ENCODE measurements at regions not wholly inside any gene's neighbourhood (a gene's known extent, or its start where the extent isn't known, plus 50 kb on each side); places are given as distances from the start of the nearest gene placed in this dataset.
"Not testable (repeated sequence)": the region's sequence is repeated elsewhere in the genome, so short reads cannot be mapped to it uniquely, and the experiment has no call there.

DNA sequence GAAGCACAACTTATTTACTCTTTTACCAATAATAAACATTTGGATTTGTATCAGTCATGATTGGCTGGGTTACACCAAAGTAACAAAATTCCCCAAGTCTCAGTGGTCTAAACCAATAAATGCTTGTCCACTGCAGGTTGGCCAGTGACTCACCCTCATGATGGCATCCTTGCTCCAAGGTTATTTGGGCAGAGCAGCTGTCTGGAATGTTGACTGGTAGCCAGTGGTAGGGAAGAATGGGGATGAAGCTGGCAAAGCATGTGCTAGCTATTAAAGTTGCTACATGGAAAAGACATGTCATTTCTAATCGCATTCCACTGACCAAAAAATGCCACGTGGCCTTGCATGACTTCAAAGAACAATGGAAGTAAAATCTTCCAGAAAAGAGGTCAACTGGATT is 1168.7 kb upstream of the CELF2 start:
- Mint-ChIP-seq H3K4me3 (no peak overlapping the region), H3K36me3 (peaks cover 3% of the 10 kb centered on the region), H3K27me3 (no peaks in the 10 kb centered on the region), H3K9me3 (peaks cover 4 to 44% (median 13%) of the 10 kb centered on the region in 7 donors), H3K4me1 (peaks cover 0 to 4% (median 0%) of the 10 kb centered on the region in 4 donors), H3K27ac (no peak overlapping the region)
- Histone ChIP-seq H3K4me1 (ENCODE audit: control insufficient read depth, insufficient read depth, low read length, poor library complexity, severe bottlenecking) (no peaks in the 10 kb centered on the region), H3K27me3 (ENCODE audit: control insufficient read depth, insufficient read depth, low read length) (no peaks in the 10 kb centered on the region), H3K4me3 (ENCODE audit: low read depth, low read length) (no peak overlapping the region), H3K9me3 (ENCODE audit: control insufficient read depth in 2 of 2, low read length in 2 of 2) (peaks cover 11 to 12% of the 10 kb centered on the region in 2 experiments), H3K36me3 (ENCODE audit: control insufficient read depth, insufficient read depth, low read length) (no peaks in the 10 kb centered on the region), H3K27ac (ENCODE audit: insufficient read depth, low read length, poor library complexity, severe bottlenecking) (no peak overlapping the region)
- no peak for ATAC-seq (ENCODE audit: low read depth in 2 of 2)
- no peak for DNase-seq

- Mint-ChIP-seq H3K9me3 (peaks cover 1 to 30% (median 9%) of the 10 kb centered on the region in 7 donors), H3K4me3 (no peak overlapping the region), H3K36me3 (no peaks in the 10 kb centered on the region), H3K27me3 (no peaks in the 10 kb centered on the region), H3K27ac (no peak overlapping the region), H3K4me1 (no peaks in the 10 kb centered on the region)
- DNase-seq: no peak
- Histone ChIP-seq H3K36me3 (ENCODE audit: control insufficient read depth, insufficient read depth, low read length) (no peaks in the 10 kb centered on the region), H3K27ac (ENCODE audit: insufficient read depth, low read length, poor library complexity, severe bottlenecking) (no peak overlapping the region), H3K4me3 (ENCODE audit: low read depth, low read length) (no peak overlapping the region), H3K9me3 (ENCODE audit: control insufficient read depth in 2 of 2, low read length in 2 of 2) (peaks cover 3 to 7% of the 10 kb centered on the region in 2 experiments), H3K27me3 (ENCODE audit: control insufficient read depth, insufficient read depth, low read length) (no peaks in the 10 kb centered on the region), H3K4me1 (ENCODE audit: control insufficient read depth, insufficient read depth, low read length, poor library complexity, severe bottlenecking) (no peaks in the 10 kb centered on the region)
- no peak for ATAC-seq (ENCODE audit: low read depth in 2 of 2)
Measured at GRCh38 chr10:9850415-9850814, 1167.3 kb upstream of the CELF2 start.

GRCh38 chr10:9851808-9852207 is 1165.9 kb upstream of the CELF2 start:
- DNase-seq (no peak), ATAC-seq (ENCODE audit: low read depth in 2 of 2) (no peak)
- Histone ChIP-seq H3K9me3 (ENCODE audit: control insufficient read depth in 2 of 2, low read length in 2 of 2) (peaks cover 3 to 7% of the 10 kb centered on the region in 2 experiments), H3K36me3 (ENCODE audit: control insufficient read depth, insufficient read depth, low read length) (no peaks in the 10 kb centered on the region), H3K27ac (ENCODE audit: insufficient read depth, low read length, poor library complexity, severe bottlenecking) (no peak overlapping the region), H3K27me3 (ENCODE audit: control insufficient read depth, insufficient read depth, low read length) (no peaks in the 10 kb centered on the region), H3K4me3 (ENCODE audit: low read depth, low read length) (no peak overlapping the region), H3K4me1 (ENCODE audit: control insufficient read depth, insufficient read depth, low read length, poor library complexity, severe bottlenecking) (no peaks in the 10 kb centered on the region)
- Mint-ChIP-seq H3K9me3 (peaks cover 0 to 31% (median 9%) of the 10 kb centered on the region in 7 donors), H3K4me3 (no peak overlapping the region), H3K36me3 (no peaks in the 10 kb centered on the region), H3K27me3 (no peaks in the 10 kb centered on the region), H3K4me1 (no peaks in the 10 kb centered on the region), H3K27ac (no peak overlapping the region)

- ATAC-seq (ENCODE audit: low read depth in 2 of 2) (no peak), DNase-seq (no peak)
- H3K27ac Mint-ChIP-seq: no peak overlapping the region
- no peaks in the 10 kb centered on the region for H3K4me1 Mint-ChIP-seq
- no peak overlapping the region for H3K27ac ChIP-seq (ENCODE audit: insufficient read depth, low read length, poor library complexity, severe bottlenecking)
- peak overlapping the region in 1 of 4 donors; percentile 32 for H3K4me3 Mint-ChIP-seq
- no peak overlapping the region for H3K4me3 ChIP-seq (ENCODE audit: low read depth, low read length)
- peaks cover 0 to 31% (median 9%) of the 10 kb centered on the region in 7 donors for H3K9me3 Mint-ChIP-seq
- H3K4me1 ChIP-seq (ENCODE audit: control insufficient read depth, insufficient read depth, low read length, poor library complexity, severe bottlenecking): no peaks in the 10 kb centered on the region
- no peaks in the 10 kb centered on the region for H3K36me3 Mint-ChIP-seq
- H3K36me3 ChIP-seq (ENCODE audit: control insufficient read depth, insufficient read depth, low read length): no peaks in the 10 kb centered on the region
- H3K27me3 ChIP-seq (ENCODE audit: control insufficient read depth, insufficient read depth, low read length): no peaks in the 10 kb centered on the region
- H3K9me3 ChIP-seq (ENCODE audit: control insufficient read depth in 2 of 2, low read length in 2 of 2): peaks cover 3 to 7% of the 10 kb centered on the region in 2 experiments
- no peaks in the 10 kb centered on the region for H3K27me3 Mint-ChIP-seq
Measured at GRCh38 chr10:9853405-9854355, 1164.0 kb upstream of the CELF2 start.

DNA sequence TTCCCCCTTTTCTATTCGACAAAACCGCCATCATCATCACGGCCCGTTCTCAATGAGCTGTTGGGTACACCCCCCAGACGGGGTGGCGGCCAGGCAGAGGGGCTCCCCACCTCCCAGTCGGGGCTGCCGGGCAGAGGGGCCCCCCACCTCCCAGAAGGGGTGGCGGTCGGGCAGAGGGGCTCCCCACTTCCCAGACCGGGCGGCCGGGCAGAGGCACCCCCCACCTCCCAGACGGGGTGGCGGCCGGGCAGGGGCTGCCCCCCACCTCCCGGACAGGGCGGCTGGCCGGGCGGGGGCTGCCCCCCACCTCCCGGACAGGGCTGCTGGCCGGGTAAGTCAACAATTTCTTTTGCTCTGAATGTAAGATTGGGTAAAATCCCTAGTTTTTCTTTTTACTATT is 1162.2 kb upstream of the CELF2 start:
- not testable (repeated sequence) for H3K36me3 ChIP-seq (ENCODE audit: control insufficient read depth, insufficient read depth, low read length); DNase-seq; H3K27me3 Mint-ChIP-seq; H3K27ac ChIP-seq (ENCODE audit: insufficient read depth, low read length, poor library complexity, severe bottlenecking); ATAC-seq (ENCODE audit: low read depth in 2 of 2); H3K27ac Mint-ChIP-seq; H3K4me3 Mint-ChIP-seq; H3K36me3 Mint-ChIP-seq; H3K9me3 ChIP-seq (ENCODE audit: control insufficient read depth in 2 of 2, low read length in 2 of 2); H3K4me3 ChIP-seq (ENCODE audit: low read depth, low read length); H3K4me1 ChIP-seq (ENCODE audit: control insufficient read depth, insufficient read depth, low read length, poor library complexity, severe bottlenecking); H3K4me1 Mint-ChIP-seq; H3K27me3 ChIP-seq (ENCODE audit: control insufficient read depth, insufficient read depth, low read length)
- H3K9me3 Mint-ChIP-seq: peaks cover 0 to 31% (median 9%) of the 10 kb centered on the region in 7 donors

- Histone ChIP-seq H3K27ac (ENCODE audit: insufficient read depth, low read length, poor library complexity, severe bottlenecking) (no peak overlapping the region), H3K36me3 (ENCODE audit: control insufficient read depth, insufficient read depth, low read length) (no peaks in the 10 kb centered on the region), H3K4me1 (ENCODE audit: control insufficient read depth, insufficient read depth, low read length, poor library complexity, severe bottlenecking) (no peaks in the 10 kb centered on the region), H3K27me3 (ENCODE audit: control insufficient read depth, insufficient read depth, low read length) (no peaks in the 10 kb centered on the region), H3K9me3 (ENCODE audit: control insufficient read depth in 2 of 2, low read length in 2 of 2) (no peaks in the 10 kb centered on the region), H3K4me3 (ENCODE audit: low read depth, low read length) (no peak overlapping the region)
- Mint-ChIP-seq H3K9me3 (peaks cover 0 to 17% (median 2%) of the 10 kb centered on the region in 7 donors), H3K4me1 (no peaks in the 10 kb centered on the region), H3K27me3 (no peaks in the 10 kb centered on the region), H3K4me3 (no peak overlapping the region), H3K36me3 (no peaks in the 10 kb centered on the region), H3K27ac (no peak overlapping the region)
- DNase-seq: no peak
- ATAC-seq (ENCODE audit: low read depth in 2 of 2): no peak
Measured at GRCh38 chr10:9858816-9859215, 1158.9 kb upstream of the CELF2 start.

DNA sequence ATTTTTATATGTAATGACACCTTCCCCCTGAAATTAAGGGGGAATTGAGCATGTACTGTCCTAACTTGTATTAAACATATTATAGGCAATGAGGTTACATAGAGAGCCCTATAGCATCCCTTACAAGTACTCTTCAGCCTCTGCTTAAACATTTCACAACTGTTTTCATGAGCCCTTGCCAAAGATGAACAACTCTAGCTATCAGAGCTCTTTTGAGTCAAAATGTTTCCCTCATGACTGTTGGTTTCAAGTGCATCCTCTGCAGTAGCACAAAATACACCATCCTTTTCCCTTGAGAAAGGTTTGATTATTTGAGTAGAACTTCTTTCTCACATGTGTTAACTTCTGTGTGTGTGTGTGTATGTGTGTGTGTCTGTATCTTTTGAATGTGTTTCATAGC is 1157.6 kb upstream of the CELF2 start:
- H3K27ac Mint-ChIP-seq: no peak overlapping the region
- H3K9me3 Mint-ChIP-seq: peaks cover 0 to 15% (median 2%) of the 10 kb centered on the region in 7 donors
- no peak for ATAC-seq (ENCODE audit: low read depth in 2 of 2)

More for the DNA sequence above, 1157.6 kb upstream of the CELF2 start:
- Histone ChIP-seq H3K4me3 (ENCODE audit: low read depth, low read length) (no peak overlapping the region), H3K36me3 (ENCODE audit: control insufficient read depth, insufficient read depth, low read length) (no peaks in the 10 kb centered on the region), H3K27ac (ENCODE audit: insufficient read depth, low read length, poor library complexity, severe bottlenecking) (no peak overlapping the region), H3K27me3 (ENCODE audit: control insufficient read depth, insufficient read depth, low read length) (no peaks in the 10 kb centered on the region), H3K9me3 (ENCODE audit: control insufficient read depth in 2 of 2, low read length in 2 of 2) (no peaks in the 10 kb centered on the region), H3K4me1 (ENCODE audit: control insufficient read depth, insufficient read depth, low read length, poor library complexity, severe bottlenecking) (no peaks in the 10 kb centered on the region)
- Mint-ChIP-seq H3K36me3 (no peaks in the 10 kb centered on the region), H3K27me3 (no peaks in the 10 kb centered on the region), H3K4me1 (no peaks in the 10 kb centered on the region), H3K4me3 (no peak overlapping the region)
- DNase-seq: no peak
